ENCODE measurements at regions not wholly inside any gene's neighbourhood (a gene's known extent, or its start where the extent isn't known, plus 50 kb on each side); places are given as distances from the start of the nearest gene placed in this dataset.

DNA sequence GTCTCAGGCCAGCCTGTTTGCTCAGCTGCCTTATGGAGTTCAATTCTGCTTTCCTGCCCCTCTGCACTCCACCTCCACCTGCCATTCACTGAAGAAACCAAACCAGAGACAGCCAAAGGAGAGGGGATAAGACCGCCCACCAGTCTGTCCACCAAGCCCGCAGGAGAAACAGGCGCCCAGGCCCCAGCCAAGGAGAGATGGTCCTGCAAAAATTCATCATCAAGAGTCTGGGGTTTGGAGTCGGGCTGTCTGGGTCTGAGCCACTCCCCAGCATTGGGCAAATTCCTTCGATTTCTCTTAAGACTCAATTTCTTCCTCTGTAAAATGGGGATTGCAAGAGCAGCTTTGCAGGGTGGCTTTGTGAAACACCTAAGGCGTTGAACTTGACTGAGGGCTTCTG lies 121.4 kb upstream of the RUNX3 start:
- DNase-seq (ENCODE audit: low read depth, low spot score) = no peak
- H3K27ac ChIP-seq = no peak overlapping the region
- H3K4me3 ChIP-seq = no peak overlapping the region
- TF ChIP-seq FOXP2 (optimal IDR thresholded peaks at IDR 0.05; ENCODE audit: control extremely low read depth, extremely low read length, insufficient read depth) (no peak), POLR2AphosphoS5 (IDR thresholded peaks at IDR 0.05; ENCODE audit: borderline replicate concordance, low read depth, low read length) (no peak)
- no peak overlapping the region for H3K9ac ChIP-seq (ENCODE audit: insufficient read length)
- no peaks in the 10 kb centered on the region for H3K36me3 ChIP-seq (ENCODE audit: insufficient read depth, low read length)
- H3K9me3 ChIP-seq (ENCODE audit: low read depth, low read length) = no peaks in the 10 kb centered on the region

DNA sequence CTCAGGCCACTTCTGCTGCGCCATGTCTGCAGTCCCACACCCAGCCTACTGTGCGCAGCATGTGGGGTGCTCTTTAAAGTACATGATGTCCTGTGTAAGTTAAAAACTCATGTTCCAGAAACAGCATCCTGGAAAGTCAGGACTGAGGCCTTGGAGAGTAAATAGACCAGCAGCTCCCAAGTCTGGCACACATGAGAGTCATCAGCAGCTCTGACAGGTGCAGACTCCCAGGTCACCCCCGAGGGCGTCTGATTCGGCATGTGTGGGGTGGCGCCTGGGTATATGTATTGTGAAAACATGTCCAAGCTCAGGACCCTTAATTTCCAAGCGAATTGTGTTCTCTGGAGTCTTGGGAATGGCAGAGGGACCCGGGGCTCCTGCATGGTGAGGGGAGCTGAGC lies 120.1 kb upstream of the RUNX3 start:
- no peaks in the 10 kb centered on the region for H3K36me3 ChIP-seq (ENCODE audit: insufficient read depth, low read length)
- TF ChIP-seq EZH2 (IDR thresholded peaks at IDR 0.05) (no peak), POLR2AphosphoS5 (IDR thresholded peaks at IDR 0.05; ENCODE audit: borderline replicate concordance, low read depth, low read length) (no peak), FOXP2 (optimal IDR thresholded peaks at IDR 0.05; ENCODE audit: control extremely low read depth, extremely low read length, insufficient read depth) (no peak)
- H3K9ac ChIP-seq (ENCODE audit: insufficient read length) = no peak overlapping the region
- H3K27ac ChIP-seq = no peak overlapping the region
- H3K9me3 ChIP-seq (ENCODE audit: low read depth, low read length) = no peaks in the 10 kb centered on the region
- DNase-seq (ENCODE audit: low read depth, low spot score) = no peak
- no peak overlapping the region for H3K4me3 ChIP-seq

DNA sequence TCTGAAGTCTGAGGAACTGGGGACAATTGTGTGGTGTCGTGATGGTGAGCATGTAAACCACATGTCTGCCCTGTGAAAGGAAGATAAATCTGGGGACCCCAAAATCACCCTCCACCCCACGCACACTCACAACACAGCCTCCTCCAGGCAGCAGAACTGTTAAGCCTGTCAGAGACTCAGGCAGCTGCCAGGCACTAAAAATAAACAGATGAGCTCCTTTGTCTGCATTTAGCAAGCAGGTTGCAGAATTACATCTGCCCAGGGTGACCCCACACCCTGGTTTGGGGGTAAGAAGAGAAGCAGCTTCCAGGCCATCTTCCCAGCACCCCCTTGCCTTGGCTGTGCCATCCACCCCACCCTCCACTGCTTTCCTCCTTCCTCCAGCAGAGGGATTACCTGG lies 119.1 kb upstream of the RUNX3 start:
- Histone ChIP-seq H3K4me3 (no peak overlapping the region), H3K9me3 (ENCODE audit: low read depth, low read length) (no peaks in the 10 kb centered on the region), H3K36me3 (ENCODE audit: insufficient read depth, low read length) (no peaks in the 10 kb centered on the region), H3K9ac (ENCODE audit: insufficient read length) (no peak overlapping the region), H3K27ac (no peak overlapping the region)
- TF ChIP-seq EZH2 (IDR thresholded peaks at IDR 0.05) = no peak
- no peak for TF ChIP-seq POLR2AphosphoS5 (IDR thresholded peaks at IDR 0.05; ENCODE audit: borderline replicate concordance, low read depth, low read length)
- TF ChIP-seq FOXP2 (optimal IDR thresholded peaks at IDR 0.05; ENCODE audit: control extremely low read depth, extremely low read length, insufficient read depth) = no peak
- DNase-seq (ENCODE audit: low read depth, low spot score) = no peak

DNA sequence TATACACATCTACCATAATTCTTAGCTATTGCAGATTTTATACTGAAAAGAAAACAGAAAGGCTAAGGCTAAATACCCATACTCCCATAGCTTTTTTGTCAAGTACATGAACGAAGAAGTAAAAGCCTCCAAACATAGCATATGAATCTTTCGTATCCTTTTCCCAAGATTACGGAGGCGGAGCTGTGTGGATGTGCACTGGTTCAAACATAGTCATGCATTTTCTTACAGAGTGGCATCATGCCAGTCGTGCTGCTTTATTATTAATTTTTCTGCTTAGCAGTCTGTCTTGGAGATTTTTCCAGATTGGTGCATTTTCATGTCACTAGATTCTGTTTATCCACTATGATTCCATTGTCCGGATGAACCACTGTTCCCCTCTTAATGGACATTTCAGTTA lies 118.7 kb upstream of the RUNX3 start:
- TF ChIP-seq FOXP2 (optimal IDR thresholded peaks at IDR 0.05; ENCODE audit: control extremely low read depth, extremely low read length, insufficient read depth) (no peak), EZH2 (IDR thresholded peaks at IDR 0.05) (no peak), POLR2AphosphoS5 (IDR thresholded peaks at IDR 0.05; ENCODE audit: borderline replicate concordance, low read depth, low read length) (no peak)
- peak overlapping the region; percentile 12 for H3K9ac ChIP-seq (ENCODE audit: insufficient read length)
- no peaks in the 10 kb centered on the region for H3K36me3 ChIP-seq (ENCODE audit: insufficient read depth, low read length)
- DNase-seq (ENCODE audit: low read depth, low spot score) = no peak
- H3K4me3 ChIP-seq = no peak overlapping the region
- H3K27ac ChIP-seq = no peak overlapping the region
- H3K9me3 ChIP-seq (ENCODE audit: low read depth, low read length) = no peaks in the 10 kb centered on the region

DNA sequence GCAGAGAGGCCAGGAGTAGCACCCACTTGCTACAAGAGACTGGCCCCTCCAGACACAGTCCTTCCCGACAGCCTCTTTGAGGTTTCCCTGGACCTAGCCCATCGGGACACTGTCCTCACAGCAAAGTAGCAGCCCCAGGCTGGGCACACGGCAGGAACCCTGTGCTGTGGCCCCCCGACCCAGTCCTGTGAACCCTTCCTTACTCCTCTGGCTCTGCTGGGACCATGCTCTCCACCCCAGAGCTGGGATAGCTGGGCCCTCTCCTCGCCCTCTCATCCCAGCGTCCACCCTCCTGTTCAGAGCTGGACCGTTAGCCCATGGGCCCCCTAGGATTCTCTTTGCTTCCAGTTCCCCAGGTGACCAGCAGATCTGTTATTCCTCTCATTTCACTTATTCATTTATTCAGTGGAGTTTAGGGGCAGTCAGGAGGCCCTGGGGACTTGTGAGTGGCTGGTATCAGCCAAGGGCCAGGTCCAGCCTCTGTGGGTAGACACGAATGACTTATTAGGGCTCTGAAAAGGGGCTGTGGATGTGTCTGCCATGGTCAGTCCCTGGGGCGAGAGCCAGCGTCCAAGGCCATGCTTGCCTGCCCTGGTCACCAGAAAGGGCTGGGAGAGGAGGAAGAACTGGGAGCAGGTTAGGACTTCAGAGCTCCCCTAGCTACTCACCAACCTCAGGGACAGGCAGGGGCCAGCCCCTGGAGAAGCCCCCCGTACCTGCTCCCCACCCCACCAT lies 117.6 kb upstream of the RUNX3 start:
- Histone ChIP-seq H3K27ac (no peak overlapping the region), H3K4me3 (no peak overlapping the region), H3K9me3 (ENCODE audit: low read depth, low read length) (no peaks in the 10 kb centered on the region), H3K9ac (ENCODE audit: insufficient read length) (no peak overlapping the region), H3K36me3 (ENCODE audit: insufficient read depth, low read length) (no peaks in the 10 kb centered on the region)
- no peak for DNase-seq (ENCODE audit: low read depth, low spot score)
- no peak for TF ChIP-seq EZH2 (IDR thresholded peaks at IDR 0.05)
- TF ChIP-seq POLR2AphosphoS5 (IDR thresholded peaks at IDR 0.05; ENCODE audit: borderline replicate concordance, low read depth, low read length) = no peak
- TF ChIP-seq FOXP2 (optimal IDR thresholded peaks at IDR 0.05; ENCODE audit: control extremely low read depth, extremely low read length, insufficient read depth) = no peak

DNA sequence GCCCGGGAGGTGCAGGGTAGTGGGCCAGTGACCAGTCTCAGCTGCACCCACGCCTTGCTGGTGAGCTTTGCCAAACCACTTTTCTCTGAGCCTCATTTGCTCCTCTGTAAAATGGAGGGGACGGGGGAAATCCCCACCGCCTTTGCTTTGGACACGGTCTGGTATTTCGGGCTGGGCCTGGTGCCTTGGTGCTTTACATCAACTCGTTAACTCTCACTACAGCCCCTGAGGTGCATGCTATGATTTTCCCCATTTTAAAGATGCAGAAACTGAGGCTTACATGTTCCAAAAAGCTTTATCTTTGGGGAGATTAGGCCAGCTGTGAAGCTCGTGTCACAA lies 116.1 kb upstream of the RUNX3 start:
- H3K27ac ChIP-seq = no peak overlapping the region
- no peak overlapping the region for H3K4me3 ChIP-seq
- no peak overlapping the region for H3K9ac ChIP-seq (ENCODE audit: insufficient read length)
- H3K9me3 ChIP-seq (ENCODE audit: low read depth, low read length) = no peaks in the 10 kb centered on the region
- no peak for TF ChIP-seq POLR2AphosphoS5 (IDR thresholded peaks at IDR 0.05; ENCODE audit: borderline replicate concordance, low read depth, low read length)
- no peak for TF ChIP-seq EZH2 (IDR thresholded peaks at IDR 0.05)
- TF ChIP-seq FOXP2 (optimal IDR thresholded peaks at IDR 0.05; ENCODE audit: control extremely low read depth, extremely low read length, insufficient read depth) = no peak
- no peaks in the 10 kb centered on the region for H3K36me3 ChIP-seq (ENCODE audit: insufficient read depth, low read length)
- DNase-seq (ENCODE audit: low read depth, low spot score) = no peak

DNA sequence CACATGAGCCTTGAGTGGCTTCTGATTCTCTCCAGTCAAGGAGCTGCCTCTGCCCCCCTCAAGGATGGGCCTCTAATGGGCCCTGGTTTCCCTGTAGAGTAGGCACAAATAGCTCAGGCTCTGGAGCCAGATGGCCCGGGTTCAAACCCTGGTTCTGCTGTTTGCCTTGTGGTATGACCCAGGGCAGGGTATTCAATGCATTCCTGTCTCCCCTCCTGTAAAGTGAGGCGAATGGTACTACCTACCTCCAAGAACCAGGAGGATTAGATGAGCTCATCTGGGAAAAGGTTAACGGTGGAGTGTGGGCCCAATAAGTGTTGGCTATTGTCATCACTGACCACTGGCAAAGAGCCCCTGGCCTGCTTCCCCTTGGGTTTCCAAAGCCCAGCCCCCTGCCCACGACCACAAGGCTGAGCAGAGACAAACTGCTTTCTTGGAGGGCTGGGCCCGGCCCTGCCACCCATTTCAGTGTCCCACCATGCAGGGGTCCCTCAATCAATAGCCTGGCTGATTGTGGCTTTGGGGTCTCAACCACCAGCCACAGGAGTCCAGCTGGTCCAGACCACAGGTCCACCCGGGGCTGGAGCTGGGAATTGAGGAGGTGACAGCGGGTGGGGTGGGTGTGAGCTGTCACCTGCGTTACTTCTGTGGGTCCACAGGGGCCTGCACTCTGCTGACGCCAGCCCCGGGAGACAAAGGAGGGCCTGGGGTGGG lies 115.6 kb upstream of the RUNX3 start:
- Histone ChIP-seq H3K9ac (ENCODE audit: insufficient read length) (no peak overlapping the region), H3K27ac (peak overlapping the region; percentile 22), H3K36me3 (ENCODE audit: insufficient read depth, low read length) (no peaks in the 10 kb centered on the region), H3K9me3 (ENCODE audit: low read depth, low read length) (no peaks in the 10 kb centered on the region), H3K4me3 (no peak overlapping the region)
- TF ChIP-seq EZH2 (IDR thresholded peaks at IDR 0.05) (no peak), POLR2AphosphoS5 (IDR thresholded peaks at IDR 0.05; ENCODE audit: borderline replicate concordance, low read depth, low read length) (no peak), FOXP2 (optimal IDR thresholded peaks at IDR 0.05; ENCODE audit: control extremely low read depth, extremely low read length, insufficient read depth) (no peak)
- DNase-seq (ENCODE audit: low read depth, low spot score) = no peak

DNA sequence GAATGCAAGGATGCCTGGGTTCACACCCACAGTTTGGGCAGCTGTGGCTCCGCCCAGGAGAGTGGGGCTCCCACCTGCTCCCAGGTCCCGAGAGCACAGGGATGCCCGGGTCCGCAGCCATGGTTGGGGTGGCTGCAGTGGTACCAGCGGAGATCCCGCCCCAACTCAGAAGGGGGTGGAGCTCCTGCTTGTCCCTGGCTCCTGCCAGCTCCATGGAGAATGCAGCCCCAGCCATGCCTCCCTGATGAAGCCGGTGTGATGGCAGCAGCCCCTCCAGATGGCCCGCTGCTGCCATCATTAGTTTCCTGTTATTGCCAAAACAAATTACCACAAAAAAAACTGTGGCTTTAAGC lies 113.1 kb upstream of the RUNX3 start:
- DNase-seq (ENCODE audit: low read depth, low spot score) = no peak
- TF ChIP-seq FOXP2 (optimal IDR thresholded peaks at IDR 0.05; ENCODE audit: control extremely low read depth, extremely low read length, insufficient read depth) (no peak), EZH2 (IDR thresholded peaks at IDR 0.05) (no peak), POLR2AphosphoS5 (IDR thresholded peaks at IDR 0.05; ENCODE audit: borderline replicate concordance, low read depth, low read length) (no peak)
- Histone ChIP-seq H3K4me3 (no peak overlapping the region), H3K9me3 (ENCODE audit: low read depth, low read length) (no peaks in the 10 kb centered on the region), H3K36me3 (ENCODE audit: insufficient read depth, low read length) (no peaks in the 10 kb centered on the region), H3K27ac (no peak overlapping the region), H3K9ac (ENCODE audit: insufficient read length) (no peak overlapping the region)
